Right ventricle myocardium inferior (tissue), 1 donor: ENCODE measurements at regions not wholly inside any gene's neighbourhood (a gene's known extent, or its start where the extent isn't known, plus 50 kb on each side); places are given as distances from the start of the nearest gene placed in this dataset.

ENCODE experiments used
- ATAC-seq: fragments of 200-7000 bp; cut with Tn5 transposase; one replicate; pipeline ENCODE4 v1.9.1; 2020; ENCODE audit warnings: mild to moderate bottlenecking, moderate library complexity
- DNase-seq: peaks from one replicate; pipeline ENCODE4 v3.0.0; 2021; ENCODE audit errors: missing footprints
- intact Hi-C: fragments of 100-400 bp; cut with DNase I; formaldehyde crosslinking; loops from one replicate; pipeline ENCODE4 v1.11.0; 2022
- donor health status: DM: no; HTN: yes; CAD: no; lungs with severe emphysema.

DNA sequence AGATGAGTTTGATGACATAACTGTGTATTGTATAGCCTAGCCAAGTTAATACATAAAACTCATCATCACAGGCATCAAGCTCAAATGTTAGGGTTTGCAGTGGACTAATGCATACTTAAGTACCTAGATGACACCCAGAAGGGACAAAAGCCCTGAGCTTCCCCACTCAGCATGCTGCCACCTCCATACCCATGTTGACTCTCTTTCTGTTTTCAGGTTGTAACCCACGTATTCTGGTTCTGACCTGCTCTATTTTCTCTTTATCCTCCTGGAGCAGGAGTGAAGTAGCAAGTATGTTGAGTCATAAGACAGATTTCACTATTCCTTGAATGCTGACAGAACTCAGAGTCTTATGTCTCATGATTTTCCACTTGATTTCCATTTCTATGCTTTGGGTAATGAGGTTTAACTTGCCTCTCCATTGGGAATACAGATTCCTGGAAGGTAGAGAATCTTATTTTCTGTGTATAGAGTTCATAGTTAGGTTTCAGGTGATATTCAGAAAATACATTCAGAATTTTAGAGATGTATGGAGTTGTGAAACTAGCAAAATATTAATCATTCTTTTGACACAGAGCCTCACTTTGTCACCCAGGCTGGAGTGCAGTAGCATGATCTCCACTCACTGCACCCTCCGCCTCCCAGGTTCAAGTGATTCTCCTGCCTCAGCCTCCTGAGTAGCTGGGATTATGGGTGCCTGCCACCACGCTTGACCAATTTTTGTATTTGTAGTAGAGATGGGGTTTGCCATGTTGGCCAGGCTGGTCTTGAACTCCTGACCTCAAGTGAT is 122.5 kb upstream of the KCNJ15 start:
- no peak for DNase-seq
- intact Hi-C loops = no loop called here
- no peak for ATAC-seq

DNA sequence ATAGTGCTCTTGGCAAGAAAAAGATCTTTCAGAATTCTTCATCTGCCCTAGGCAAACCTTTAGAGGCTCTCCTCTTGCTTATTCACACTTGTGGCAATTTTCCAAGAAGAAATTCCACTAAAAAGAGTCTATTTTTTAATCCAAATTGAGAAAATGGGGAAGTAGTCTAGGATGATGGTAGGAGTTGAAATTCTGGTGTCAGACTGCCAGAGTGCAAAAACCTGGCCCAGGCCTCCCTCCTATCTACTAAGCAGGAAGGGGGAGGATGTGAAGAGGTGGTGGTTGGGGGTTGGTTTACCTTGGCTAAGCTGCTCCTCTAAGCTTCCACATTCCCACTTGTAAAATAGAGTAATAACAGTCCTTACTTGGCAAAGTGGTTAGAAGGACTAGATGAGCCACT is 120.6 kb upstream of the KCNJ15 start:
- intact Hi-C loops = no loop called here
- DNase-seq (no peak), ATAC-seq (no peak)

DNA sequence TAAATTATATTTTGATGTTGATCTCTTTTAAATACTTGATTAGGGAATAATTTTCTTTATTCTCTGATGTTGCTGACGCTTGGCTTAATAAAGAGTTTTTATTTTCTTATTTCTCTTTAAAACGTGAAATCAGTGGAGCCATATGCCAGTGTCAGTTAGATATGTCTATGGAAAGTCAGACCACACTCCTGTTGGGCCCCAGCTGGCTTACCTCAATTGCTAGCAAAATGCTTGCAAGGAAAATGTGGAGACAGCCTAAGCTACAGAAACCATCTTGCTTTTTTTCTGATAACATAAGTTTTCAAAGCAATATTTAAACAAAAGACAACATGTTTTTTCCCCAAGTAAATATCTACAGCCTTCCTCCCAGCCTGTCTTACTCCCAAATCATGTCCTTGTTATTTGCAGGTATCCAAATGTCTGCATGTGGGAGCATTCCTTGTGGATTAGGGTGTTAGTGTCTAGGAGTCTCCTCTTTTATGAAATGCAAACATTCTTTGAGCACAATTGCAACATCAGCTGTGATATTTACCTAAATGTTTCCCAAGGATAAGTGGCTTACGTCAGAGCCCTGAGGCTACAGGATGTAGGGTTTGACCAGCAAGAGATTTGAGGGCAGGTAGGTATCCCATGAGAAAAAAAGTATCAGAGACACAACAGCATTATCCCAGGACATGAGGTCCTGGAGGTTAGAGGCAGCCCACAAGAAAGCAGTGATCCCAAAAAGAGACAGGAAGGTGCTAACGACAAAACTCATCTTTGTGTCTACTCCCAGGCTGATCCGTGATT is 117.2 kb upstream of the KCNJ15 start:
- intact Hi-C loops = no loop called here
- ATAC-seq (no peak), DNase-seq (no peak)

DNA sequence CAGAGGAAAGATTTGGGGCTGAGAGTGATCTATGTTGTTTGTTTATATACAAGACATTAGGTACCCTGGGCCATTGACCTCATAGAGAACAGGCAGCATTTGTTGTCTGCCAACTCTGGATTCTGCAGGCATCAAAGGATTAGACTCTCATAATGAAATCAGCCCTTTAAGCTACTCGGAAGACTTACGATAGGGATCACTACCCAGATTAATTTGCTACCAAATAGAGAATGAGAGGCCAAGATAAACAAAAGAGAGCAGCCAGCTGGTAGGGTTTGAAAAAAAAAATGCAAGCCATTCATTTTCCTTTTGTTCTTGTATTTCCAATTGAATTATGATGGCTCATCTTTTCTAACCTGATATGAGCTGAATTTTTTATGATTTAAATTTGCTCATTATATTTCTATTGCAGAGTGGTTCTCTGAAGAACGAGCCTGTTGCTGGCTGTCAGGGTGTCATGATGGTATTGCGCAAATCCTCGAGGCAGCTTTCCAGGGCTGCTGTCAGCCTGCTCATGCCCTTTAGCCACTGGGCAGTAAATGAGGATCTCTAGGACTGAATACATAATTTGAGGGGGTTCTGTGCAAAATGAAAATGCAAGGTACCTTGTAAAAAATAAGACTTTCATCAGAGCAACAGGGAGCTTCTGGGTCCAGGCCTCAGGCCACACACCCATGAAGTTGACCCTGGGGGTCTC is 116.4 kb upstream of the KCNJ15 start:
- intact Hi-C loops = no loop called here
- ATAC-seq = peak; percentile 78
- peak; percentile 73 for DNase-seq

DNA sequence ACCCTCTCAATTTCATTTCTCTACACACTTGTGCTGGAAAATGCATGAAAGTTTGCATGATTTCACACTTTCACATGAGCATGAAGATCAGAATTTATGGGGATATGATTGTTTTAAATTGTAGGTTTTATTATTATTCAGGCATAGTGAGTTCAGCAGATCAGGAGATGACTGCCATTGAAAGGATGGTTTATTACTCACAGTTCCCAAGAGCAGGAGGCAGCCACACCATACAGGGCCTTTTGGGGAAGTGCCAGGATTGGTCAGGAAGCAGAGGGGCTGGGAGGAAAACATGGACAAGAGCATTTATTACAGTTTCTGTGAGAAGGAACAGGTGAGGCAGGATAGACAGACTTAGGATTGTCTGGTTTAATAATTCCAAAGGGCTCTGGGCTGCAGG is 114.6 kb upstream of the KCNJ15 start:
- intact Hi-C loops = no loop called here
- DNase-seq (no peak), ATAC-seq (no peak)

DNA sequence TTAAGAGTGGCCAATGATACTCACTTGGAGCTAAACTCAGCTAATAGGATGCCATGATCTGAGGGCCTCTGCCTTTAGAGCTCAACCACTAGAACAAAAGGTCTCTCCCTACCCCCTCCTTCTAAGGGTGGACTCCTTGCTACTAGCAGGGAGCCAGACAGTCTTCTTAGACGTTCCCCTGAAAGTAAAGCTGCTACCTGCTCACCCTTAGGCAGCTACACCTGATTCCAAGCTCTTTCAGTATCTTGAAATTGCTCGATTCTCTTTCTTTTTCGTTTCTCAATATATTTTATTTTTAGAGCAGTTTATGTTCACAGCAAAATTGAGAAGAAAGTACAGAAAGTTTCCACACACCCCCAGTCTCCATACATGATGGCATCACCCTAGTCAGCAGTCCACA is 112.6 kb upstream of the KCNJ15 start:
- intact Hi-C loops = no loop called here
- no peak for ATAC-seq
- no peak for DNase-seq

DNA sequence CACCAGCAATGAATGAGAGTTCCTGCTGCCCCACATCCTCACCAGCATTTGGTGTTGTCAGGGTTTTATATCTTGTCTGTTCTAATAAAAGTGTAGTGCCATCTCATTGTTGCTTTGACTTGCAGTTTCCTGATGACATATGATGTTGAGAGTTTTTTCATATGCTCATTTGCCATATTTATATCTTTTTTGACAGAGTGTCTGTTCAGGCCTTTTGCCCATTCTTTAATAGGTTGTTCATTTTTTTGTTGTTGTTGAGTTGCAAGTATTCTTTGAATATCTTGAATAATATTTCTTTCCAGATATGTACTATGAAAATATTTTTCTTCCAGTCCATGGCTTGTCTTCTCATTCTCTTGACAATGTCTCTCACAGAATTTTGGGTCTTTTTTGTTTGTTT is 111.7 kb upstream of the KCNJ15 start:
- ATAC-seq (no peak), DNase-seq (no peak)
- intact Hi-C loops = no loop called here

DNA sequence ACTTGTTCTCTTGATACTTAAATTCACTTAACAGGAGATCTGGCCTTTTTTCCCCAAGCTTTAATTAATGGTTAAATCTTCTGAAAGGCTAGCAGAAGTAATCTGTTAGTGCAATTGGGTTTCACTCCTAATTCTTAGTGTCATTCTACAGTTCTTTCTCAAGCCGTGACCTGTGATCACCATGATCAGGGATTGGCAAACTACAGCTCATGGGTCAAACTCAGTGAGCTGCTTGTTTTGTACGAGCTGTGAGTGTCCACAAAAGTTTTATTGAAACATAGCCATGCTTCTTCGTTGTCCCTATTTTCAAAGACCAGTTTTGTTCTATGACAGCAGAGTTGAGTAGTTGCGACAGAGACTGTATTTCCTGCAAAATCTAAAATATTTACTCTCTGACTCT is 109.4 kb upstream of the KCNJ15 start:
- ATAC-seq (no peak), DNase-seq (no peak)
- intact Hi-C loops = no loop called here

DNA sequence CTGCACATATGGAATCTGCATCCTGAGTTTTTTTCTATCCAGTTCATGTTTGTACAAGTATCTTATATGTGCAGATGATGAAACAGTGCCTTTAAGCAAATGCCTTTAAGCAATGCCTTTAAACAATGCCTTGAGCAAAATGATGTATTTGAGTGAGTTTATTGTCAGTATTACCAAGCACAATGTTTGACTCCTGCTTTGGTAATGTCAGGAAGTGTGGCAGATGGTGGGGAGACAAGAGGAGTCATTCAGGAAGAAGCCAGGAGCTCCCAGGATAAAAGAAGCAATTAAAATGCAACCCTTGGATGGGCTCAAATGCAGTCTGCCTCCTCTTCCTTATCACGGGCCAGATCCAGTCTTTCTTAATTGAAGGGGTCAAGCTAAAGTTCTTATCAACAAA is 108.7 kb upstream of the KCNJ15 start:
- DNase-seq (no peak), ATAC-seq (no peak)
- intact Hi-C loops = no loop called here

DNA sequence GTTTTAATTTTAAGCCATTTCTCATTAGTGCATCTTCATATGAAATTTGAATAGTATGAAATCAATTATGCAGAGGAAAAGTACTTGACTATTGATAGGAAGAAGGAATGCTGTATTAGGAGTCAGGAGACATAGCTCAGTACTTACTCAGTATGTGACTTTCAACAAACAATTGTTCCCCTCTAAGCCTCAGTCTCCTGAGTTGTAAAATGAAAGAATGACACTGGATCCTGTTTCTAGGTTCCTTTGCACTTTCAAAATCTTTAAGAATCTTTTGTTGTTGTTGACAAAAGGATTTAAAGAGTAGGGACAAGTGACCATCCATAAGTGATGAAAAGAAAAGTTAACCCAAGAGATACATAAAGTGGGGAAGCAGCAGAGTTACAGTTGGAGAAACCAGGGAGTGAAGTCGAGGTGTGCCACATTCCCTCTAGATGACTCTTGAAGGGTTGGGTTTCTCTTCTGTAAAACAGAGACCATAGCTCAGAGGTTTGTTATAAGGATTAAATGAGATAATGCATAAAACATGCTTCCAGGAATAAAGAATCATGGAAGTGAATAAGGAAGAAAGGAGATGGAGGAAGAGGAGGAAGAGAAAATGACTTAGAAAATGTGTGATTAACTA is 105.7 kb upstream of the KCNJ15 start:
- intact Hi-C loops = loop anchor here (10.0 kb wide), 1 partner anchor 64 kb away; no protein-coding TSS in a partner anchor
- ATAC-seq = no peak

DNA sequence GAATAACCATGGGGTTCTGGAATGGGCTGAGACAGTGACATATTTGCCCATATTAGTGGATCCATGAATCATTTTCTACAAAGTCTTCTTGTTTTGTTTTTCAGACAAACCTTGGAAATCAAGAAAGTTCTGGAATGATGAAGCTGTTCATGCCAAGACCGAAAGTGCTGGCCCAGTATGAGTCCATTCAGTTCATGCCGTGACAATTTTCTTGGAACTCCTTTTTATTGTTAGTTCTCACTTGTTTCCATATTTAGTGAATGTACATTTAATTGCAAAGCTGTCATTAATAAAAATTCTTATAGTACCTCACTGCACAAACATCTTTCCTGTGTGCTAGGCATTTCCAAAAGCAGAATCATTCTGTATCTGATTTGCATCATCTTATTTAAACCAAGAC is 100.6 kb upstream of the KCNJ15 start:
- DNase-seq (no peak), ATAC-seq (no peak)
- intact Hi-C loops = loop anchor here (10.0 kb wide), 1 partner anchor 59 kb away; no protein-coding TSS in a partner anchor

More for the DNA sequence above, 105.7 kb upstream of the KCNJ15 start:
- DNase-seq = no peak

DNA sequence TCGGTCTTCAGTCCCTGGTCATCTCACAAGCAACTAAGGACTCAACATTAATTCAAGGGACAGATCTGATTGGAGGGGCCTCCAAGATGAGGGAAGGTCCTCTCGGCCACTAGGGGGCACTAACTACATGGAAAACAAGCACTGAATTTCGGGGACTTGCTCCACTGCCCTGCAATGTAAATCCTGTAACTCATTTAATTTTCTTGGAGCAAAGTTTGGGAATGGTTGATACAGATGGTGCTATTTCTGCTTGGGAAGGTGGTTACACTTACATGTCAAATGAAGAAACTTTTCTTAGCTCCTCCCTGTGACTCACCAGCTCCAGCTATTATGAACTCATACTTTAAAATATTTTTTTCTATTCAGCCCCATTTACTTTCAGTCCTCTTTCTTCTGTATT is 97.4 kb upstream of the KCNJ15 start:
- intact Hi-C loops = loop anchor here (1.0 to 10.0 kb wide), 2 partner anchors 55 to 197 kb away; no protein-coding TSS in a partner anchor
- DNase-seq (no peak), ATAC-seq (no peak)

DNA sequence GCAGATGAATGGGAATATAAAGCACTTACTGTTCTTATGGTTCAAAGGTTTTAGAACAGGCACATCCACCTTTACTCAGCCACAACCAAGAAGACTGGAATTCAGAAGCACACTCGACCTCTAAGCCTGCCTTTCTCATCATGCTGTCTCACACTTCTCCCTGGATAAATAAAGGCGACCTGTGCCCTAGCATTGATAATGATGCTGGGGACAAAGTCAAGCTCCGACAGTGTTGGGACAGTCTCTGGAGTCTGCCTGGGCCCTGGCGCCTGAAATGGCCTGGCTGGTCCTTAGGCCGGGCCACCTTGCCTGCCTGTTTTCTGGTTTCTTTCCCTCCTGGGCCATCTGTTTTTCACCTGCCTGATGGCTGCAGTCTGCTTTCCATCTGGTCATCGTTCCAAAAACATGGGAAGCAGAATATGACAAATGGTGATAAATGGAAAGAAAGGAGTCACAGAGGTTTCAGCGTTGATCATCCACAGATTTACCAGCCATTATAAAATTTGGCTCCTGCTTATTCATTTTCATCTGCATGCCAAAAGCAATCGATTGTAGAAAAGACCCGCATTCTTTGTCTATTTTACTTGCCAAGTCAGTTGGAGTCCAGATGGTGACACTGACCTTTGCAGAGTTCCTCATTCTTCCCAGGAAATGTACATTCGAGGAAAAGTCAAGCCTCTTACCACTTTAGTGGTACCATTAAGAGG is 91.2 kb upstream of the KCNJ15 start:
- intact Hi-C loops = no loop called here
- ATAC-seq = no peak
- DNase-seq = no peak

DNA sequence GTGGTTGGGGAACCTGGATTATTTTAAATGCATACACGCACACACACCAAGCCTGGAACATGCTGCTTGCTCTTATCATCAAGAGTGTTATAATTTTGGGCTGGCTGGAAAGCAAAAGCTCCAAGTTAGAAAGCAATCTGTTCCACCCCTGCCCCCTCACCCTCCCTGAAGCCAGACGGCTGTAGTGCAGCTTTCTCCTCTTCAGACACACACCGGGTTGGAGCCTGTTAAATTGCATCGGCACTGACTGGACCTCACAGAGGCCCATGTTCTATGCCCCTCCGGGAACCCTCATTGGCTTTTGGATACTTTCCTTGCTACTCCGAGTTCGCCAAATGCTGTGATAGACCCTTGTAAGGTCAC is 90.6 kb upstream of the KCNJ15 start:
- no peak for ATAC-seq
- DNase-seq = no peak
- intact Hi-C loops = no loop called here

DNA sequence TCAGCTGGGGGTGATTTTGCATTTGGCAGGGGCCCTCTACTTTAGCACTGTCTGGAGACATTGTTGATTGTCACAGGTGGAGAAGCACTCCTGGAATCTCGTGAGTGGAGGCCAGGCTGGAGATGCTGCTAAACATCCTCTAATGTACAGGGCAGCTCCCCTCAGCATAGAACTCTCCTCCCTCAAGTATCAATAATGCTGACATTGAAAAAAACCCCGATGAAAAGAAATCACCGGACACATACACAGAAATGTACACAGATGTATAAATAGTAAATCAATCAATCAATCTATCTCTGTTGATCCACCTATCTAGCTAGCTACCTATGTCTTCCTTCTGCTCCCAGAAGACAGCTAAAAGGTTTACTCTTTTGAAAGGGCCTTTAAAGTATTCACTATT is 89.4 kb upstream of the KCNJ15 start:
- ATAC-seq = no peak
- intact Hi-C loops = no loop called here
- DNase-seq = no peak

DNA sequence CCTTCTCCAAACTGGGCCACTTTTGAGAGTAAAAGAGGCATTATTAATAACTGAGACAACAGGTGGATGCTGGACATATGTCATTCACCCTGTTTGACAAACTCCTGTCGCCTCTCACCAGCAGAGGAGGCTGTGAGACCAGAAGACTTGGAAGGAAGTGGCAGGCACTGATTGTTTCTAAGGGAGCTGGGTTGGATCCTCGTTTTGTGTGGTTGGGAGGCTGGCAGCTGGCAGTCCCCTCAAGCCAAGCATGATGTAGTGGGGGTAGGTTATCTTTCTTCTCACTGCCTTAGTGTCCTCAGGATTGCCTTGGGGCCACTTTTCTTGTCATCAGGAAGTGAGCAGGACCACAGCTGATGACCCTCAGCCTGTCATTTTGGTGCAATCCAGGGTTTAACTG is 86.5 kb upstream of the KCNJ15 start:
- no peak for ATAC-seq
- DNase-seq = no peak
- intact Hi-C loops = loop anchor here (2.0 to 5.0 kb wide), 3 partner anchors 47 to 332 kb away; no protein-coding TSS in a partner anchor

DNA sequence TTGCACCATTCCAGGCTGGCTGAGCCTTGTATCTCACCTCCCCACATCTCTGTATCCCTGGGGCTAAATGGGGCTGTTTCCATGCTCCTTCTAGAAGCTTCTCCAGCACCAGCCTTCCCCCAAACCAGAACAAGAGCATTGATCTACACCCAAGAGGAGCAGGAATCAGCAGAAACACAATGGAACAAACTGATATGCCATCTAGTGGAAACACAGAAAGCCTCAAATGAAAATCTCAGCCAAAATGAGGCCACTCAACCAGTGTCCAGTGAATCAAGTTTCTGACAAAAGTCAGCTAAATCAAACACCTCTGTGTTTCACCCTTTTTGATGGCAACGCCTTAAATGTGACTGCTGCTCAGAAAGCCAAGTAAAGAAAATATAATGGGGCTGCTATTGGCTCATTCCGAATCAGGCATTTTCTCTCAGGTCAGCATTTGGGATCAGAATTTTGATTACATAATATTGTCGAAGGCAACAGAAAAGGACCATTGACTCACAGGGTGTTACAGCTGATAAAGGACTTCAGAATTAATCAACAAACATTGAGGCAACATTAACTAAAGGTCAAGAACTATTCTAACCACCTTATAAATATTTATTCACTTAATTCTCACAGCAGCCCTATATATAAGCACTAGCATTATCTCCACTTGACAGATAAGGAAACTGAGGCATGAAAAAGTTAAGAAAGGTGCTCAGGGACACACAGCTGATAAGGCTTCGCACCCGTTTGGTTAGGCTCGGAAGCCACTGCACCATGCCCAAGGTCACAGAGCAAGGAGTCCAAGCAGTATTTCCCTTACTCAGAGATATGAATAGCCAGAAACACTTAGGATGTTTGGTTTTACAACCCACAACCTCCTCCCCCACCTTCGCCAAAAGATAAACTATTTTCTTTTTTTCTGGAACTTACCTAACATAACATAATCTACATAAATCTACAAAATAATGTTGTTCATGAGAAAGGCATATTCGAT is 85.8 kb upstream of the KCNJ15 start:
- ATAC-seq (no peak), DNase-seq (no peak)
- intact Hi-C loops = loop anchor here (2.0 to 5.0 kb wide), 3 partner anchors 46 to 331 kb away; no protein-coding TSS in a partner anchor
